ENCODE measurements at regions not wholly inside any gene's neighbourhood (a gene's known extent, or its start where the extent isn't known, plus 50 kb on each side); places are given as distances from the start of the nearest gene placed in this dataset.

- DNase-seq (ENCODE audit: unreplicated experiment): no peak
- H3K36me3 Mint-ChIP-seq (ENCODE audit: insufficient read depth, unreplicated experiment): no peaks in the 10 kb centered on the region
- TF ChIP-seq CTCF (IDR thresholded peaks at IDR 0.05; ENCODE audit: unreplicated experiment): no peak
- H3K9me3 Mint-ChIP-seq (ENCODE audit: unreplicated experiment): no peaks in the 10 kb centered on the region
- ChIA-PET CTCF (interaction anchor here (0.5 kb wide), 1 partner anchor 196 kb away, joined by 3 read pairs; no protein-coding TSS in a partner anchor), POLR2A (no interaction called here)
- H3K27ac Mint-ChIP-seq (ENCODE audit: low read depth, unreplicated experiment): no peak overlapping the region
- BruUV-seq (replicated peaks): no TSS peak
- H3K4me1 Mint-ChIP-seq (ENCODE audit: insufficient read depth, unreplicated experiment): no peaks in the 10 kb centered on the region
- H3K27me3 Mint-ChIP-seq (ENCODE audit: insufficient read depth, unreplicated experiment): peaks cover 67% of the 10 kb centered on the region
- intact Hi-C loops (cut with micrococcal nuclease): no loop called here
- H3K4me3 Mint-ChIP-seq (ENCODE audit: unreplicated experiment): no peak overlapping the region
Measured at GRCh38 chr10:78798976-78799730, 269.6 kb upstream of the ZMIZ1 start.

GRCh38 chr10:78800006-78800405 lies 268.8 kb upstream of the ZMIZ1 start:
- H3K27me3 Mint-ChIP-seq (ENCODE audit: insufficient read depth, unreplicated experiment): peaks cover 62% of the 10 kb centered on the region
- ChIA-PET POLR2A (no interaction called here), CTCF (no interaction called here)
- no peaks in the 10 kb centered on the region for H3K9me3 Mint-ChIP-seq (ENCODE audit: unreplicated experiment)
- DNase-seq (ENCODE audit: unreplicated experiment): no peak
- intact Hi-C loops (cut with micrococcal nuclease): no loop called here
- H3K4me1 Mint-ChIP-seq (ENCODE audit: insufficient read depth, unreplicated experiment): no peaks in the 10 kb centered on the region
- H3K27ac Mint-ChIP-seq (ENCODE audit: low read depth, unreplicated experiment): no peak overlapping the region
- no peak overlapping the region for H3K4me3 Mint-ChIP-seq (ENCODE audit: unreplicated experiment)
- no TSS peak for BruUV-seq (replicated peaks)
- TF ChIP-seq CTCF (IDR thresholded peaks at IDR 0.05; ENCODE audit: unreplicated experiment): no peak
- no peaks in the 10 kb centered on the region for H3K36me3 Mint-ChIP-seq (ENCODE audit: insufficient read depth, unreplicated experiment)

- H3K27ac Mint-ChIP-seq (ENCODE audit: low read depth, unreplicated experiment): no peak overlapping the region
Measured at GRCh38 chr10:78800535-78801320, 268.0 kb upstream of the ZMIZ1 start.

More at GRCh38 chr10:78800535-78801320, 268.0 kb upstream of the ZMIZ1 start:
- BruUV-seq (replicated peaks): no TSS peak
- Mint-ChIP-seq H3K9me3 (ENCODE audit: unreplicated experiment) (no peaks in the 10 kb centered on the region), H3K4me3 (ENCODE audit: unreplicated experiment) (no peak overlapping the region), H3K27me3 (ENCODE audit: insufficient read depth, unreplicated experiment) (peaks cover 59% of the 10 kb centered on the region), H3K36me3 (ENCODE audit: insufficient read depth, unreplicated experiment) (no peaks in the 10 kb centered on the region), H3K4me1 (ENCODE audit: insufficient read depth, unreplicated experiment) (no peaks in the 10 kb centered on the region)
- ChIA-PET POLR2A (no interaction called here), CTCF (interaction anchor here (0.6 to 0.7 kb wide), 2 partner anchors 114 to 351 kb away, joined by 3 to 4 read pairs; no protein-coding TSS in a partner anchor)
- no peak for DNase-seq (ENCODE audit: unreplicated experiment)
- intact Hi-C loops (cut with micrococcal nuclease): no loop called here
- TF ChIP-seq CTCF (IDR thresholded peaks at IDR 0.05; ENCODE audit: unreplicated experiment): no peak

Data from MCF 10A (cell line).